ENCODE measurements at regions not wholly inside any gene's neighbourhood (a gene's known extent, or its start where the extent isn't known, plus 50 kb on each side); places are given as distances from the start of the nearest gene placed in this dataset.

GRCh38 chr1:30262158-30262557 lies 461.2 kb downstream of the MATN1 start:
- Histone ChIP-seq H3K4me3 (ENCODE audit: low read length) (no peak overlapping the region), H3K9me3 (ENCODE audit: control insufficient read depth, low read length) (peaks cover 9% of the 10 kb centered on the region), H3K36me3 (ENCODE audit: control insufficient read depth, insufficient read depth, low read length) (no peaks in the 10 kb centered on the region), H3K27ac (ENCODE audit: low read depth, low read length) (no peak overlapping the region), H3K27me3 (ENCODE audit: control insufficient read depth, insufficient read depth, low read length, poor library complexity, severe bottlenecking) (no peaks in the 10 kb centered on the region), H3K9ac (ENCODE audit: extremely low read depth, low read length, poor library complexity, severe bottlenecking) (no peak overlapping the region), H3K4me1 (ENCODE audit: control insufficient read depth, insufficient read depth, low read length) (peaks cover 3% of the 10 kb centered on the region)
- Mint-ChIP-seq H3K4me3 (no peak overlapping the region), H3K27ac (no peak overlapping the region), H3K4me1 (peaks cover 20% of the 10 kb centered on the region), H3K9me3 (peaks cover 11% of the 10 kb centered on the region), H3K36me3 (ENCODE audit: low read depth) (no peaks in the 10 kb centered on the region), H3K27me3 (ENCODE audit: insufficient read depth) (peaks cover 2% of the 10 kb centered on the region)
- no peak for TF ChIP-seq CTCF (conservative IDR thresholded peaks at IDR 0.05)
- 93% methylated on average over 4 to 5 of the region's 5 CpGs for WGBS, 2 experiments (ENCODE audit: insufficient coverage in 1 of 2, insufficient read length in 1 of 2)
- DNase-seq: no peak

DNA sequence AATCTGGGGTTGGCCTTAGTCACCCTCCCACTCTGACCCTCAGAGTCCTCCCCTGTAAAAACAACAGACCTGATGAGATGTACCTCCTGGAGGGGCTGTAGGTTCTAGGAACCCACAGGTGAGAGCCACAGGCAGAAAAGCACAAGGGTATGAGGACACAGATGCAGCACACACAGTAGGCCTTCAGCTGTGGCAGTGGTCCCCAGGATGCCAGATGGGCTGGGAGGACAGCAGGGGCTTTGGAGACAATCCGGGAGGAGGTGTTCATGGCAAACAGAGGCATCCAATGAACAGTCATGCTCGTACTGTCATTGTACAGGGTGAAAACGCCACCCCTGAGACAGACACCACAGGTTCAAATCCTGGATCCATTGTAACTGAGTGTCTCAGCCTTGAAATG lies 463.1 kb downstream of the MATN1 start:
- no peak overlapping the region for H3K9ac ChIP-seq (ENCODE audit: extremely low read depth, low read length, poor library complexity, severe bottlenecking)
- 89 to 93% methylated on average over 3 of the region's 3 CpGs for WGBS, 2 experiments (ENCODE audit: insufficient coverage in 1 of 2, insufficient read length in 1 of 2)
- Mint-ChIP-seq H3K27me3 (ENCODE audit: insufficient read depth) (peaks cover 2% of the 10 kb centered on the region), H3K36me3 (ENCODE audit: low read depth) (no peaks in the 10 kb centered on the region), H3K4me3 (no peak overlapping the region), H3K27ac (no peak overlapping the region), H3K4me1 (peaks cover 33% of the 10 kb centered on the region), H3K9me3 (peaks cover 11% of the 10 kb centered on the region)
- peaks cover 8% of the 10 kb centered on the region for H3K4me1 ChIP-seq (ENCODE audit: control insufficient read depth, insufficient read depth, low read length)
- H3K4me3 ChIP-seq (ENCODE audit: low read length): no peak overlapping the region
- H3K36me3 ChIP-seq (ENCODE audit: control insufficient read depth, insufficient read depth, low read length): no peaks in the 10 kb centered on the region
- no peaks in the 10 kb centered on the region for H3K27me3 ChIP-seq (ENCODE audit: control insufficient read depth, insufficient read depth, low read length, poor library complexity, severe bottlenecking)
- H3K27ac ChIP-seq (ENCODE audit: low read depth, low read length): no peak overlapping the region
- peaks cover 9% of the 10 kb centered on the region for H3K9me3 ChIP-seq (ENCODE audit: control insufficient read depth, low read length)
- DNase-seq: no peak
- no peak for TF ChIP-seq CTCF (conservative IDR thresholded peaks at IDR 0.05)

DNA sequence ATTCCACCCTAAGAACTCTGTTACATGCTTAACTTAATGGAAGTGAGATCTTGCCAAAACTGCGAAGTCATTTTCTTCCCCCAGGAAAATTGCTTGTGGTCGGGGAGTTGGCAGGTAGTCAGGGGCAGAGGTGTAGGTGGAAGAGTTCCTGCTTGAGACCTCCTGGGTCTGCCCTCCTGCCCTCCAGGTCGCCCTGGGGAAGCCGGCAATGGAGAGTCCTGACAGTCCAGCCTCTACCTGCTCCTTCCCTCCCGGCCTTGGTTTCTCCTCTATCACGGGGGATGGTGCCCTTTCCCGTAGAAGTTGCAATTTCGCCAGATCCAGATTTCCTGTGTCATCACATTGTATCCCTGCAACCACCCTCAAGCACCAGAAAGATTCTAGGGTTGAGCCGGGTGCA lies 463.8 kb downstream of the MATN1 start:
- TF ChIP-seq CTCF (conservative IDR thresholded peaks at IDR 0.05): no peak
- Mint-ChIP-seq H3K27me3 (ENCODE audit: insufficient read depth) (peaks cover 2% of the 10 kb centered on the region), H3K4me3 (no peak overlapping the region), H3K9me3 (peaks cover 11% of the 10 kb centered on the region), H3K36me3 (ENCODE audit: low read depth) (no peaks in the 10 kb centered on the region), H3K27ac (no peak overlapping the region), H3K4me1 (peaks cover 33% of the 10 kb centered on the region)
- DNase-seq: no peak
- Histone ChIP-seq H3K9me3 (ENCODE audit: control insufficient read depth, low read length) (peaks cover 9% of the 10 kb centered on the region), H3K4me1 (ENCODE audit: control insufficient read depth, insufficient read depth, low read length) (peaks cover 8% of the 10 kb centered on the region), H3K36me3 (ENCODE audit: control insufficient read depth, insufficient read depth, low read length) (no peaks in the 10 kb centered on the region), H3K27ac (ENCODE audit: low read depth, low read length) (no peak overlapping the region), H3K9ac (ENCODE audit: extremely low read depth, low read length, poor library complexity, severe bottlenecking) (no peak overlapping the region), H3K27me3 (ENCODE audit: control insufficient read depth, insufficient read depth, low read length, poor library complexity, severe bottlenecking) (no peaks in the 10 kb centered on the region), H3K4me3 (ENCODE audit: low read length) (no peak overlapping the region)
- WGBS, 2 experiments (ENCODE audit: insufficient coverage in 1 of 2, insufficient read length in 1 of 2): 82 to 86% methylated on average over 6 to 9 of the region's 9 CpGs

All from endodermal cell (in vitro differentiated cells).